Mesodermal cell (in vitro differentiated cells): ENCODE measurements at regions not wholly inside any gene's neighbourhood (a gene's known extent, or its start where the extent isn't known, plus 50 kb on each side); places are given as distances from the start of the nearest gene placed in this dataset.
"Not testable (repeated sequence)": the region's sequence is repeated elsewhere in the genome, so short reads cannot be mapped to it uniquely, and the experiment has no call there.

Experiments used
- H3K27ac ChIP-seq: 2 replicates; pipeline ENCODE4 v1.7.0; 2013; ENCODE audit warnings: mild to moderate bottlenecking, low read depth, low read length, moderate library complexity; ENCODE audit not compliant: severe bottlenecking
- H3K36me3 ChIP-seq: 2 replicates; pipeline ENCODE4 v1.7.1; 2013; ENCODE audit warnings: mild to moderate bottlenecking, low read length, moderate library complexity; ENCODE audit not compliant: control insufficient read depth, insufficient read depth
- H3K4me1 ChIP-seq: one replicate; pipeline ENCODE4 v1.7.1; 2013; ENCODE audit warnings: mild to moderate bottlenecking, low read length; ENCODE audit not compliant: insufficient read depth, control insufficient read depth, poor library complexity, severe bottlenecking
- H3K4me3 ChIP-seq: 2 replicates; pipeline ENCODE4 v1.7.0; 2013; ENCODE audit warnings: low read length, control low read depth, mild to moderate bottlenecking; ENCODE audit not compliant: insufficient read depth, poor library complexity, severe bottlenecking; ENCODE audit errors: extremely low read depth
- H3K9me3 ChIP-seq: 2 replicates; pipeline ENCODE4 v1.7.1; 2013; ENCODE audit warnings: mild to moderate bottlenecking, low read length, moderate library complexity; ENCODE audit not compliant: control insufficient read depth
- WGBS, 2 experiments: methylation state at CpG; one replicate each; pipeline ENCODE4 v1.1.5; 2013; ENCODE audit warnings: missing lambda C conversion rate in 2 of 2; ENCODE audit not compliant: insufficient coverage in 2 of 2; 5-methylcytosine and 5-hydroxymethylcytosine counted together

DNA sequence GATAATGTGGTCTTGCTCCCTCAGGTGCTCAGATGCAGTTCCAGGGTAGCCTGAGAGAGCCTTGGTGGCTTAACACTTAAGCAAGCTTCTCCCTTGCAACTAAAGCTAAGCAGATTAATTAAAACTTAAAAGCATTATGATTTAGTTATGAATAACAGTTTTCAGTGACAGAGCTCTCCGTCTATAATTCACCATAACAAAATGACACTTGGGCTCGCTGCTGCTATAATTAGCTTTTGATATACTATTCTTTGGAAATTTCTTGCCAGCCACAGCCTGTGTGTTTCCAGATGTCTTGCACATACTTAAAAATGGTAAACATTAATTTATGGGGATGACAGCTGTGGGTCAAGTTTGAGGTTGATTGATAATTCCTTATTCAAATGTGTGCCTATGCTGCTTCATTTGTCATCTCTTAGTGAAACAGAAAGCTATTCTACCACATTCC, 380.5 kb downstream of the TFAP2B start:
- no CpG with 5 or more reads among the region's 2 CpGs for whole genome bisulfite sequencing, 2 experiments
- H3K27ac ChIP-seq: no peak overlapping the region
- no peak overlapping the region for H3K4me3 ChIP-seq
- H3K36me3 ChIP-seq: no peaks in the 10 kb centered on the region
- H3K9me3 ChIP-seq: no peaks in the 10 kb centered on the region
- no peaks in the 10 kb centered on the region for H3K4me1 ChIP-seq

DNA sequence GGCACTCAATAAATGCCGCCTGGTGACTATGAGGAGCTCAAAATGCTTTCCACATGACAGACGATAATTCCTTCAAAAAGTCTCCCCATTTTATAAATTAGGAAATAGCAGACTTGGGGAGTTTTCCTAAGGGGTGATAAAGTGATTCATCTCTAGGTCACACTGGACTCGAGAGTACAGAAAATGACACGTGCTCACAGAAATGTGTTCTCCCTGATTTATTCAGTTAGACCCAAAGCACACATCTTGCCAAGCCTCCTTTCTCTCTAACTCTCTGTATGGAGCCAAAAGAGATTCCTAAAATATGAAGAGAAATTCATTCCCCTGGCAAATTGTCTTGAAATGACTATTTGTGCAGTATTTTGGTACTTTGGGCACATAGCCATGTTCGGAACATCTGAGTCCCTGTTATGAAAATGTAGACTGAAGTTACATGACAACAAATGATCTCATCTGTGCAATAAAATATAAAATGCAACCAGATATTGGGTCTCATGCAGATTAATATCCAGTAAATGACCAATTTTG, 381.1 kb downstream of the TFAP2B start:
- no peak overlapping the region for H3K27ac ChIP-seq
- H3K4me1 ChIP-seq: no peaks in the 10 kb centered on the region
- no peaks in the 10 kb centered on the region for H3K36me3 ChIP-seq
- no peak overlapping the region for H3K4me3 ChIP-seq
- H3K9me3 ChIP-seq: no peaks in the 10 kb centered on the region
- WGBS, 2 experiments: 89 to 100% methylated on average over 2 to 3 of the region's 5 CpGs

DNA sequence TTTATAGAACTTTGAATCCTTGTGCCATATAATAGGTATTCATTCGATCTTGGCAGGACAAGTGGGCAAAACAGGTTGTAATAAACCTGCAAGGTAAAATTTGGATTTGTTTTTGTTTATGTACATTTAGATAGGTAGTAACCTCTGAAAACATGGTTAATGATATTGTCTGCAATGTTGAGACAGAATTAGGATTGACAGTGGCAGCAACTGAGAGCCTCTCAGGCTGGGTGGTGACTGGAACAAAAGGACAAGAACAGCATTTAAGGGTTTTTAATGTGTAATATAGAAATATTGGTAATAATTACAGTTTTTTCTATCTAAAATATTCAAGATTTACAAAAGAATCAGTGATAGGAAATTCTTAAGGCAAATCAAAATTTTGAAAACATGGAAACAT, 382.0 kb downstream of the TFAP2B start:
- H3K36me3 ChIP-seq: no peaks in the 10 kb centered on the region
- no peak overlapping the region for H3K4me3 ChIP-seq
- H3K27ac ChIP-seq: no peak overlapping the region
- WGBS, 2 experiments: 91 to 100% methylated on average over 1 of the region's 1 CpG
- no peaks in the 10 kb centered on the region for H3K4me1 ChIP-seq
- H3K9me3 ChIP-seq: no peaks in the 10 kb centered on the region

DNA sequence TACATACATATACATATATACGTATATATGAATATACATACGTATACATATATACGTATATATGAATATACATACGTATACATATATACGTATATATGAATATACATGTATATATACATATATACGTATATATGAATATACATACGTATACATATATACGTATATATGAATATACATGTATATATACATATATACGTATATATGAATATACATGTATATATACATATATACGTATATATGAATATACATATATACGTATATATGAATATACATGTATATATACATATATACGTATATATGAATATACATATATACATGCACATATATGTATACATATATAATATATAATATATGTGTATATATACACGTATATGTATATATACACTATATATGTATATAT, 384.0 kb downstream of the TFAP2B start:
- H3K9me3 ChIP-seq, H3K4me1 ChIP-seq, H3K4me3 ChIP-seq, H3K36me3 ChIP-seq, H3K27ac ChIP-seq: not testable (repeated sequence)
- WGBS, 2 experiments: no CpG with 5 or more reads among the region's 13 CpGs

DNA sequence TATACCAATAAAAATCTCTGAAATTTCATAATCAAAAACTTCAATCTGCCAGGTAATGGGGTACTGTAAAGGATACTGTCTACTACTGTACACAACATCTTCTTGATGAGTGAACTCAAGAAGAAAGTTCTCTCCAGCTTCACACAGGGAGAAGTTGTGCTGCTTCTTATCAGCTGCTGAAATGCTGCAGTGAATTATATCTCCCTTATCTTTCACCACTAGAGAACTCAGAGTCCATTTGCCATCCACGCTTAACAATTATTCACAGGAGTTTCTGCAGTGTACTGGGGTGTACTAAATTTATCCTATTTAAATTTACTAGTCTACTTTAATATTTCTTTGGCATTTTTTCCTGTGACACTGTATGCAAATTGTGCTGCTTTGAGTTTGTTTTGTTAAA, 384.8 kb downstream of the TFAP2B start:
- no CpG with 5 or more reads among the region's 1 CpG for whole genome bisulfite sequencing, 2 experiments
- no peaks in the 10 kb centered on the region for H3K9me3 ChIP-seq
- no peak overlapping the region for H3K27ac ChIP-seq
- H3K4me3 ChIP-seq: no peak overlapping the region
- H3K36me3 ChIP-seq: no peaks in the 10 kb centered on the region
- no peaks in the 10 kb centered on the region for H3K4me1 ChIP-seq

DNA sequence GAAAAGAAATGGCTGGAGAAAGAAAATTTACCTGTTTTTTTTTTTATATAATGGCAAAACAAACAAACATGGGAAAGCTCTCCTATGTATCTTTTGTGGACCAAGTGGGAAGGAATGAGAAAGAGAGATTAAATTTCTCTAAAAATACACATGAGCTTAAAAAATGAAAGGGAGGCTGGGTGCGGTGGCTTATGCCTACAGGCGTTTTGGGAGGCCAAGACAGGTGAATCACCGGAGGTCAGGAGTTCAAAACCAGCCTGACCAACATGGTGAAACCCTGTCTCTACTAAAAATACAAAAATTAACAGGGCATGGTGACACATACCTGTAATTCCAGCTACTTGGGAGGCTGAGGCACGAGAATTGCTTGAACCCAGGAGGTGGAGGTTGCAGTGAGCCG, 388.0 kb downstream of the TFAP2B start:
- H3K36me3 ChIP-seq, H3K27ac ChIP-seq, H3K9me3 ChIP-seq, H3K4me1 ChIP-seq, H3K4me3 ChIP-seq: not testable (repeated sequence)
- 77 to 100% methylated on average over 3 to 4 of the region's 5 CpGs for WGBS, 2 experiments

DNA sequence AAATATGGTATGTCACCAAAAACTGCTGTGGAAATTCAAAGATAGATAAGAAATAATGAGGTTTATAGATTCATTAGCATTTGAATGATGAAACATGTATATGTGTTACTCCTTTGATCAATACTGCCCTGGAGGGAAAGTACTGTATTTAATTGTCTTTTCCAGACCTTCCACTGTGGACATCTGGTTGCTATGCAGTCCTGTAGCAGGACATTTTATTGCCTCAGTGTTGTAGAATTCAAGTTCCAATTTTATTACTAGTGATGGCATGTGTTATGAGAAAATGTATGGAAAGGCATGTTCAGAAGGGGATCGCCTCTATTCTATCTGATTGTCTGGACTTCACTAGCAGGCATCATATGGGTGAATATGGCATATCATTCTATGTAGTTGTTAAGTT, 391.0 kb downstream of the TFAP2B start:
- WGBS, 2 experiments: no CpG with 5 or more reads among the region's 1 CpG
- Histone ChIP-seq H3K9me3 (no peaks in the 10 kb centered on the region), H3K27ac (no peak overlapping the region), H3K4me1 (peaks cover 5% of the 10 kb centered on the region), H3K4me3 (no peak overlapping the region), H3K36me3 (no peaks in the 10 kb centered on the region)

DNA sequence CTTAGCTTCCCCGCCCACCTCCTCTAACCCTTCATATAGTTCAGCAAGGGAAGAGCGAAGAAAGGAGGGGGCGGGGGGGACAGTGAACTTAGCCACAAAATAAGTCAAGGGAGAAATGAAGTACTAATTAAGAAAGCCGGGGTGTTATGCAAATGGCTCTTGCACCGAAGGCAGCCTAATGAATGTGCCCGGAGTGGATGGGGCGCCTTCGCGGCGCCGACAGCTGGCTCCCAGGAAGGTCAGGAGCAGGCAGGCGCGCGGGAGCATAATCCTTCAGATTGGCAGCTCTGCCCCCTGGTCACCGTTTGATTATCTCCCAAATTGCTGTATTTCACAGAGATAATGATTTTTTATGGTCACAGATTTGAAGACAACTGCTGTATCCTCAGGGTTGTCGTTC, 395.1 kb downstream of the TFAP2B start:
- H3K27ac ChIP-seq: no peak overlapping the region
- no peak overlapping the region for H3K4me3 ChIP-seq
- H3K9me3 ChIP-seq: no peaks in the 10 kb centered on the region
- no peaks in the 10 kb centered on the region for H3K36me3 ChIP-seq
- WGBS, 2 experiments: 13 to 25% methylated on average over 9 to 11 of the region's 16 CpGs
- H3K4me1 ChIP-seq: peaks cover 5% of the 10 kb centered on the region

DNA sequence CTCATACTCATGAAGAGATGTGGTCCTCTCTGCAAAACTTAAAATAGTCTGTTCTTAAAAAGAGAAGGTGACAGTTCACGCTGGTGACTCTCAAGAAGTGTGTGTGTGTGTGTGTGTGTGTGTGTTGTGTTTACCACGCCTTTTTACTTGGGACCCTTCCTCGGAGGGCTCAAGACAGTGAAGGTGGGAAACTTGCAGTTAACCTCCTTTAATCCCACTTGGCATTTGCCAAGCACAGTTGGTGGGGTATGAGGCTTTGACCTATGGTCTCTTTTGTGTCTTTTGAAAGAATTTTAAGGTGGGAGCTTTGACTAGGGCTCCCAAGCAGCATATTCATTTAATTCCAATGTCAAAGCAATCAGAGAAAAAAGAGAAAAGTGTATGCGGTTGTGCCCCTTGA, 395.8 kb downstream of the TFAP2B start:
- 60 to 80% methylated on average over 1 to 2 of the region's 4 CpGs for WGBS, 2 experiments

DNA sequence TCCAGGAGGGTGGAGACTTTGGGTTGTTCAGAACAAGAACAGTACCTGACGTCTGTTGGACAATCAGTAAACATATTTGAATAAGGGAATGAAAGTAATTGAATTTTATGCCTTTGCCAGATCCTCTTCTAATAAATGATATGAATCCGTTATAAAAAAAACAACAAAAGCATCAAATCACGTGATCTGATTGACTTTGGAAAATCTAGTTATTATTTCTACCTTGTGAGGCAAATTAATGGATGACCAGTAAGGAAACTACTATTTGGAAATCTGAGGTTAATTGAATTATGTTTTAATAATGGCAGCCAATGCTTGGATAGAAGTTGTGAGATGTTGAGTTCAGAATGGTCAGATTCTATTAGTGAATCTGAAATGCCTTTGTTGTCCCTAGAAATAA, 399.5 kb downstream of the TFAP2B start:
- Histone ChIP-seq H3K4me3 (no peak overlapping the region), H3K4me1 (peaks cover 5% of the 10 kb centered on the region)
- WGBS, 2 experiments: 60% methylated on average over 1 of the region's 3 CpGs; no CpG with 5 or more reads in 1 of the 2 experiments

More for the DNA sequence above, 395.8 kb downstream of the TFAP2B start:
- no peaks in the 10 kb centered on the region for H3K9me3 ChIP-seq
- H3K27ac ChIP-seq: no peak overlapping the region
- H3K36me3 ChIP-seq: no peaks in the 10 kb centered on the region
- peaks cover 5% of the 10 kb centered on the region for H3K4me1 ChIP-seq
- H3K4me3 ChIP-seq: no peak overlapping the region

DNA sequence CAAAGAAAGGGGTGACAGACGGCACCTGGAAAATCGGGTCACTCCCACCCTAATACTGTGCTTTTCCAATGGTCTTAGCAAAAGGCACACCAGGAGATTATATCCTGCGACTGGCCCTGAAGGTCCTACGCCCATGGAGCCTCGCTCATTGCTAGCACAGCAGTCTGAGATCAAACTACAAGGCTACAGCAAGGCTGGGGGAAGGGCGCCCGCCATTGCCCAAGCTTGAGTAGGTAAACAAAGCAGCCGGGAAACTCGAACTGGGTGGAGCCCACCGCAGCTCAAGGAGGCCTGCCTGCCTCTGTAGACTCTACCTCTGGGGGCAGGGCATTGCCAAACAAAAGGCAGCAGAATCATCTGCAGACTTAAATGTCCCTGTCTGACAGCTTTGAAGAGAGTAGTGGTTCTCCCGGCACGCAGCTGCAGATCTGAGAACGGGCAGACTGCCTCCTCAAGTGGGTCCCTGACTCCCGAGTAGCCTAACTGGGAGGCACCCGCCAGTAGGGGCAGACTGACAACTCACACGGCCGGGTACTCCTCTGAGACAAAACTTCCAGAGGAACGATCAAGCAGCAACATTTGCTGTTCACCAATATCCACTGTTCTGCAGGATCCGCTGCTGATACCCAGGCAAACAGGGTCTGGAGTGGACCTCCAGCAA, 406.0 kb downstream of the TFAP2B start:
- H3K9me3 ChIP-seq, H3K36me3 ChIP-seq, H3K4me3 ChIP-seq, H3K4me1 ChIP-seq, H3K27ac ChIP-seq: not testable (repeated sequence)
- 51 to 75% methylated on average over 11 to 15 of the region's 19 CpGs for WGBS, 2 experiments

More for the DNA sequence above, 399.5 kb downstream of the TFAP2B start:
- Histone ChIP-seq H3K36me3 (no peaks in the 10 kb centered on the region), H3K9me3 (no peaks in the 10 kb centered on the region), H3K27ac (no peak overlapping the region)
